ENCODE measurements at regions not wholly inside any gene's neighbourhood (a gene's known extent, or its start where the extent isn't known, plus 50 kb on each side); places are given as distances from the start of the nearest gene placed in this dataset.

GRCh38 chr6:142561511-142562265 lies 259.9 kb downstream of the ADGRG6 start:
- no peak for DNase-seq

GRCh38 chr6:142562865-142563264 lies 261.1 kb downstream of the ADGRG6 start:
- DNase-seq, result no peak

- peak; percentile 42 for DNase-seq
Observed at GRCh38 chr6:142566628-142567396, 265.0 kb downstream of the ADGRG6 start.

GRCh38 chr6:142567461-142567860 lies 265.7 kb downstream of the ADGRG6 start:
- no peak for DNase-seq

- DNase-seq, result no peak
Observed at GRCh38 chr6:142568857-142569597, 267.2 kb downstream of the ADGRG6 start.

GRCh38 chr6:142569676-142570075 lies 267.9 kb downstream of the ADGRG6 start:
- DNase-seq, result no peak

GRCh38 chr6:142570221-142570671 lies 268.4 kb downstream of the ADGRG6 start:
- no peak for DNase-seq

GRCh38 chr6:142592876-142593275 lies 291.1 kb downstream of the ADGRG6 start:
- DNase-seq, result no peak

GRCh38 chr6:142597836-142598235 lies 296.0 kb downstream of the ADGRG6 start:
- no peak for DNase-seq

GRCh38 chr6:142601427-142601826 lies 299.6 kb downstream of the ADGRG6 start:
- no peak for DNase-seq

- no peak for DNase-seq
Observed at GRCh38 chr6:142602972-142603371, 301.2 kb downstream of the ADGRG6 start.

GRCh38 chr6:142605922-142606485 lies 304.2 kb downstream of the ADGRG6 start:
- no peak for DNase-seq

- no peak for DNase-seq
Observed at GRCh38 chr6:142612956-142613355, 311.1 kb downstream of the ADGRG6 start.

GRCh38 chr6:142613981-142614380 lies 312.2 kb downstream of the ADGRG6 start:
- no peak for DNase-seq

- no peak for DNase-seq
Observed at GRCh38 chr6:142617158-142617557, 315.4 kb downstream of the ADGRG6 start.

GRCh38 chr6:142621822-142622221 lies 320.0 kb downstream of the ADGRG6 start:
- no peak for DNase-seq

- DNase-seq, result no peak
Observed at GRCh38 chr6:142624978-142625715, 319.8 kb downstream of the HIVEP2 start.

GRCh38 chr6:142627474-142627873 lies 317.5 kb downstream of the HIVEP2 start:
- no peak for DNase-seq

GRCh38 chr6:142631517-142632385 lies 313.2 kb downstream of the HIVEP2 start:
- DNase-seq, result no peak

GRCh38 chr6:142633317-142633716 lies 311.7 kb downstream of the HIVEP2 start:
- no peak for DNase-seq

- DNase-seq, result no peak
Observed at GRCh38 chr6:142635130-142635529, 309.8 kb downstream of the HIVEP2 start.

Measured in effector CD4-positive, alpha-beta T cell (primary cell).